GM21515 (cell line): ENCODE measurements at regions not wholly inside any gene's neighbourhood (a gene's known extent, or its start where the extent isn't known, plus 50 kb on each side); places are given as distances from the start of the nearest gene placed in this dataset.

Experiments used
- ATAC-seq: cut with Tn5 transposase; IDR thresholded peaks from one replicate; pipeline ENCODE4 v1.9.1; 2021; ENCODE audit not compliant: unreplicated experiment

GRCh38 chr18:75518007-75518406, 90.5 kb upstream of the SMIM21 start:
- ATAC-seq = no peak

GRCh38 chr18:75517286-75517685, 89.8 kb upstream of the SMIM21 start:
- ATAC-seq = no peak

DNA sequence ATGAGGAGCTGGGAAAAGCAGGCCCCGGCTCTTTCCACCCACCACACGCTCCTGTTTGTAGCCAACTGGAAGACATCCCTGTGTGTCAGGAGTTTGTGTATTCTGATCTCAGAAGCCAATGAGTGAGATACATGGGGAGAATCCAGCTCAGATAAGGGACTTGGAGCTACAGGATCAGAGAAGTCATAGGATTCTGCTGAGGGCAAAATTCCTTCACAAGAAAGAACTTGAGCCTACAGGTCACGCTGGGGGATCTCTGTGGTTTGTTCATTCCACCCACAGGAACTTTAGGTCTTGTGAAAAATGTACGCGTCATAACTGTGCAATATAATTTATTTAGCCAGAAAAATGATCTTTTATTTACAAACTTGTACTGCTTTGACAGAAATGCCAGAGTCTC, 80.1 kb upstream of the SMIM21 start:
- ATAC-seq = no peak

- no peak for ATAC-seq
Measured at GRCh38 chr18:75506913-75507312, 79.4 kb upstream of the SMIM21 start.

DNA sequence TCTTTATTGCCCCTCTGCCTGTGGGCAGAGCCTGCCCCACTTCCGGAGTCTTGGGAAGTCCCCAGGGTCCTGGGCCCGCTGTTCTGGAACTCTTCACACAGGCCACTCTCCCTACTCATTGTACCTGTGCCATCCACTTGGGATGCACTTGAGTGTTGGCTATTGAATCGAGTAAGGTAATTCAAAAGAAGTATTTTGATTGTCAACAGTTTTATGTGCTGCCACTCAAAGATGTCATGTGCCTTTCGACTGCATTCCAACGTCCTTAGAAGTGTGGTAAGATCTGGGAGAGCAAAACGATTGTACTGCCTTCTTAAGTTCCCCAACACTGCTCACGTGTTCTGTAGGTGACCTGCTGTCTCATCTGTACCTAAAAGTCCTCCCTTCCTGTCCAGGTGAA, 77.0 kb upstream of the SMIM21 start:
- no peak for ATAC-seq

DNA sequence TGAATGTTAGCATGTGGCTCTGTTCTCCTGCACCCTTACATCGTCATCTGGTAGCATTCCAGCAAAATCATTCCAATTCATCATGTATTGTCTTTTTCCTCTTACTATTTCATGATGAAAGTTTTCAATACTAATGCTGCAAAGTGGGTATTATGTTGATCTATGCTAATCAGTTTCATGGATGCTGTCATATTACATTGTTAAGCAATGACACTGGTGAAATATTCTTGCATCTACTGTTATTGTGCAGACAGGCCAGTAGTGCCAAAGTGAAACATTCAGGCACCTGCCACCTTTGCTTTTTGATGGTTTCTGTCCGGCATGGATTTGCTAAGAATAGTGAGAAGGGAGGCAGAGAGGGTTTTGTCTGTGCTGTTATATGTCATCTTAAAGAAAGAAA, 76.1 kb upstream of the SMIM21 start:
- ATAC-seq = no peak

- no peak for ATAC-seq
Measured at GRCh38 chr18:75502286-75502685, 74.8 kb upstream of the SMIM21 start.

GRCh38 chr18:75500545-75500944, 73.0 kb upstream of the SMIM21 start:
- ATAC-seq = no peak

DNA sequence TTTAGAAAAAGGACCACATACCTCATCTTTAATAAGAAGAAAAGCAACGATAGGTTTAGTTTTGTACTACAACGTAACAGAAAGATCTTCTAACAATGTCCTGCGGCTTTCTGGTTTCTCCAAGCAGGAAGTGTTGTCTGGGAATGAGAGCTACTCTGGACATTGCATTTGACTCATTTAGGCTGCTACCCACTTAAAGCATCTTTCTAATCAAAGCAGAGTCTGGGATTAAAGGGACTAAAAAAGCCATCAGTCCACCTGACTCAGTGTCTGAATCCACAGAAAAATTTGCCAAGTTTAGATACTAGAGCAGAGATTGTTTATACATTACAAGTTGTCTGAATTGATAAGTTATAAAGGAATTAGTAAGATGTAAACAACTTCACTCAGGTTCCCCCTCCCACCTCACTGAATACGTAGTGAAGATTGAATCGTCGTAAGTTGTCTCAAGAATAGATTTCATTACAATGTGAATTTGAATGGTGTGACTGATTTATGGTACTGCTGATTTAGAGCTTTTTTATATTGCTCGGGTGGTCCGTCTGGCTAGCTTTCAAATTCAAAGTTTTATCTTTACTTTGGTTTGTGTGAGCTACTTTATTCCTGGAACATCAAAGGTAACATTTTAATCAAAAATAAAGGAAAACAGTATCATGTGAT, 70.2 kb upstream of the SMIM21 start:
- ATAC-seq = no peak

DNA sequence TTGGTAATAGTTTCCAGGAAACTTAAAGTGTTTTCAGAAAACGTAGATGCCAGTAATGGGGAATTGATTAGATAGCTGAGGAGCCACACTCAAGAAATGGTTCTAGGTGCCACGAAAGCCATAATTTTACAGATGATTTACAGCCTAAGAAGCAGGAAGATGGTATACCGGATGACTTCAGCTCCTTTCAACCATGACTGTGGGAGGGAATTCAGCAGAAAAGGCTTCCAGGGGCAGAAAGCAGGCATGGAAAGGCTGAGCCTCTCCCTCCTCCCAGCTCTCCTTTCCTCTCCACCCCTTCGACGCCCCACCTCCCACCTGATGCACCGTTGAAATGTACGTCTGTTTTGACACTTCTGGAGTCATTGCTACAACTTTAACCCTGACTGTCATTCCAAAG, 68.6 kb upstream of the SMIM21 start:
- no peak for ATAC-seq

DNA sequence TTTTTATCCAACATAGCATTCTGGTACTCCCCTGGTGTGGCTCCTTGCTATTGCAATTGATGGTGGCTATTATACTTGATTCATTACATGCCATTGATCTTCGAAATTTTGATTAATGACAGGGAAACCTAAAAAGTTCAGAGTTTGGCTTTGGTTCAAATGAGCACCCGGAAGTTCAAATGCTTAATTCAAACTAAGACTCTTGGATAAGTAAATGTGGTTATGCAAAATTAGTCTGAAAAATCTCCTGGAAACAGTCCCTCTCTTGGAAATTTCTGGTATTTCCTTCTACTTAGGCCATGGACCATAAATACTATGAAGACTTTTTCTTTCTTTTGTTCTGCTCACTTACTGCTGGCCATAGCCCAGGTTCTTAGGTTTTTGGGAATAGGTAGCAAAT, 65.3 kb upstream of the SMIM21 start:
- no peak for ATAC-seq

- ATAC-seq = no peak
Measured at GRCh38 chr18:75491361-75491760, 63.9 kb upstream of the SMIM21 start.

- no peak for ATAC-seq
Measured at GRCh38 chr18:75489493-75490190, 62.1 kb upstream of the SMIM21 start.

DNA sequence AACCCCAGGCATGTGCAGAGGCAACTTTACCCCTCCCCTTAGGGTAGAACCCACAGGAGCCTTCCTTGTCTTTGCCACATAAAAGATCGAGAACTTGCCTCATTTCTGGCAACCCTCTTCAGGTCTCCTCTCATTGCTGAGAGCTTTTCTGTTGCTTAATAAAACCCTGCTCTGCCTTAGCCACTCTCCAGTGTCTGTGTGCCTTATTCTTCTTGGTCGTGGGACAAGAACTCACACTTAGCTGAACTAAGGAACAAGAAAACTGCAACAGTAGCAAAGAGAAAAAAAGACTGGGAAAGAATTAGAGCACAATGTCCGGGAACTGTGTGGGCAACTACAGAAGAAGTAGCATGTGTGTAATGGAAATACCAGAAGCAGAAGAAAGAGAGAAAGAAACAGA, 56.2 kb upstream of the SMIM21 start:
- no peak for ATAC-seq

GRCh38 chr18:75482880-75483279, 55.4 kb upstream of the SMIM21 start:
- no peak for ATAC-seq

- no peak for ATAC-seq
Measured at GRCh38 chr18:75480487-75480886, 53.0 kb upstream of the SMIM21 start.

DNA sequence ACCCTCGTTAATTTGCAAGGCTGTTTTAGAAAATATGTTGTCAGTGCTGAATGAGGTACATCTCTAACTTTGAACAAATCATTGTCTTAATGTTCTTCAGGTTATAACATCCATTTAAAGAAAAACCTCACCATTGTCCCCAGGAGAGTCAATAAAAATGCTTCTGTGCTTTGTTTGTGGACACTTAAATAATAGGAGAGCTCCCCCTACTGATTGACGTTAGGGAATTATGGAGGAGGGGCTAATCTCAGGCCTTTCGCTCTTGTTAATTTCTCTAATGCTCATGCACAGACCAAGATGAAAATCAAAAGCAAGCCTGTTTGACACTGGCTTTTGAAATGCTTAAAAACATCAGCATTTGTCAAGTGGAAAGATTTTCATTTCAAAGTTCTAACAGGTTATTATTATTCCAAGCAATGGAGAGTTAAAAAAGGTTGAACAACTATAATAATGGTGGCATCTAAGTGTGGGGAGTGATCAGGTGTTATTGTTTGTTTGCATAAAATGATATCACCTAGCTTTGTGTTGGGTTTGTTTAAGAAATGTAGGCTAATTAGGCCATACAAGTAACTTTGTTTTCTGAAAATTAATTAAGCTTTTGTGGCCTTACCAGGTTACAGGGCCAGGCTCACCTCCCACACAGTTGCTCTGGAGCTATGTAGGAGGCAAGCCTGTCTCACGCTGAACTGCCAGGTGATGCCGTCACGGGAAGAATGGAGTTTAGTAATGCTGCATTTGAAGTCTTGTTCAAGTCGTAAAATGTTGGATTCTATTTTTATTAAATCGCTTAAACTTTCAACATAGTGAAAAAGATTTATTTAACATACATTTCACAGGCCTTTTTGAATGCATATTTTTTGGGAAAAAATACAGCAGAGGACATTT, 51.7 kb upstream of the SMIM21 start:
- ATAC-seq = peak; percentile 74

DNA sequence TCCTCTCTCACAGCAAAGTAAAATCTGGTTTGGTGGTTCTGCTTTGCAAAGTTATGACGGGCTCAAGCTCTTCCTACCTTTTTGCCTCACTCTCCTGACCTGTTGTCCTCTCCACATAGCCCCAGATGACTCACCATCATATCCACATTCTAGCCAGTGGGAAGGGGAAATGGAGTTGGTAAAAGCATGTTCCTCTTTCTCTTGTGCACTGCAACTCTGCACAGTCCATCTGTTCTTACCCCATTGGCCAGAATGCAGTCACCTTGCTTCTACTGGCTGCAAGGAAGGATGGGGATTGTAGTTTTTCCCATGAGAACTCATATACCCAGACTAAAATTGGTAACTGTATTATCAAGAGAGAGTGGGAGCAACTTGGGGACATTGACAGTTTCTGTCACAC, 50.4 kb upstream of the SMIM21 start:
- ATAC-seq = no peak
